HG03432 (cell line): ENCODE measurements at regions not wholly inside any gene's neighbourhood (a gene's known extent, or its start where the extent isn't known, plus 50 kb on each side); places are given as distances from the start of the nearest gene placed in this dataset.

ENCODE experiments used
- ATAC-seq: cut with Tn5 transposase; IDR thresholded peaks from one replicate; pipeline ENCODE4 v1.9.1; 2021; ENCODE audit warnings: mild to moderate bottlenecking, moderate library complexity; ENCODE audit not compliant: unreplicated experiment

GRCh38 chr7:20932785-20933527 lies 146.3 kb upstream of the SP8 start:
- ATAC-seq = no peak

GRCh38 chr7:20945451-20945850 lies 158.8 kb upstream of the SP8 start:
- no peak for ATAC-seq

GRCh38 chr7:20952916-20953315 lies 166.2 kb upstream of the SP8 start:
- ATAC-seq = no peak

- ATAC-seq = no peak
These were observed 168.3 kb upstream of the SP8 start for GRCh38 chr7:20954711-20955619.

- no peak for ATAC-seq
These were observed 171.9 kb upstream of the SP8 start for GRCh38 chr7:20958572-20958971.

- ATAC-seq = no peak
These were observed 172.6 kb upstream of the SP8 start for GRCh38 chr7:20959281-20959680.

- no peak for ATAC-seq
These were observed 177.0 kb upstream of the SP8 start for GRCh38 chr7:20963556-20964280.

GRCh38 chr7:20964281-20964918 lies 177.7 kb upstream of the SP8 start:
- no peak for ATAC-seq

- no peak for ATAC-seq
These were observed 184.5 kb upstream of the SP8 start for GRCh38 chr7:20971219-20971618.

- no peak for ATAC-seq
These were observed 193.5 kb upstream of the SP8 start for GRCh38 chr7:20980232-20980631.

- no peak for ATAC-seq
These were observed 194.1 kb upstream of the SP8 start for GRCh38 chr7:20980668-20981264.

GRCh38 chr7:20988340-20988739 lies 201.7 kb upstream of the SP8 start:
- no peak for ATAC-seq

GRCh38 chr7:20991544-20991943 lies 204.9 kb upstream of the SP8 start:
- ATAC-seq = no peak

GRCh38 chr7:20993693-20994092 lies 207.0 kb upstream of the SP8 start:
- ATAC-seq = no peak

GRCh38 chr7:20998309-20998708 lies 211.6 kb upstream of the SP8 start:
- no peak for ATAC-seq

GRCh38 chr7:21011153-21011552 lies 224.5 kb upstream of the SP8 start:
- ATAC-seq = no peak

GRCh38 chr7:21013765-21014539 lies 227.3 kb upstream of the SP8 start:
- no peak for ATAC-seq

- ATAC-seq = no peak
These were observed 234.0 kb upstream of the SP8 start for GRCh38 chr7:21020667-21021066.

GRCh38 chr7:21023841-21024484 lies 237.3 kb upstream of the SP8 start:
- no peak for ATAC-seq
